NT2/D1 (cell line): ENCODE measurements at regions not wholly inside any gene's neighbourhood (a gene's known extent, or its start where the extent isn't known, plus 50 kb on each side); places are given as distances from the start of the nearest gene placed in this dataset.

Experiments used
- DNase-seq: peaks from one replicate; pipeline ENCODE4 v3.0.0-alpha.2; 2011; ENCODE audit warnings: low read depth, low spot score
- H3K27me3 ChIP-seq: 2 replicates; pipeline ENCODE4 v1.6.0; 2011; ENCODE audit warnings: mild to moderate bottlenecking; ENCODE audit not compliant: insufficient read length, insufficient read depth
- H3K36me3 ChIP-seq: 2 replicates; pipeline ENCODE4 v1.6.1; 2011; ENCODE audit warnings: mild to moderate bottlenecking, low read length, mixed read lengths; ENCODE audit not compliant: insufficient read depth, insufficient read length
- H3K4me1 ChIP-seq: 2 replicates; pipeline ENCODE4 v1.5.1; 2011; ENCODE audit not compliant: insufficient read depth, insufficient read length
- H3K4me3 ChIP-seq: 2 replicates; pipeline ENCODE4 v1.5.1; 2011; ENCODE audit warnings: low read depth; ENCODE audit not compliant: insufficient read length
- H3K9ac ChIP-seq: 2 replicates; pipeline ENCODE4 v1.6.0; 2011; ENCODE audit warnings: low read depth; ENCODE audit not compliant: insufficient read length
- H3K9me3 ChIP-seq: 2 replicates; pipeline ENCODE4 v1.5.1; 2011; ENCODE audit warnings: mild to moderate bottlenecking, low read length; ENCODE audit not compliant: insufficient read depth
- SUZ12 ChIP-seq: IDR thresholded peaks from 2 replicates; pipeline ENCODE4 v1.6.1; 2011; ENCODE audit not compliant: insufficient read length, insufficient read depth; ENCODE audit errors: extremely low read depth
- YY1 ChIP-seq: IDR thresholded peaks from 2 replicates; pipeline ENCODE4 v1.6.1; 2011; ENCODE audit not compliant: insufficient read length, insufficient read depth
- ZNF274 ChIP-seq: IDR thresholded peaks from 2 replicates; pipeline ENCODE4 v1.6.1; 2011; ENCODE audit warnings: mild to moderate bottlenecking, low read depth, low read length

DNA sequence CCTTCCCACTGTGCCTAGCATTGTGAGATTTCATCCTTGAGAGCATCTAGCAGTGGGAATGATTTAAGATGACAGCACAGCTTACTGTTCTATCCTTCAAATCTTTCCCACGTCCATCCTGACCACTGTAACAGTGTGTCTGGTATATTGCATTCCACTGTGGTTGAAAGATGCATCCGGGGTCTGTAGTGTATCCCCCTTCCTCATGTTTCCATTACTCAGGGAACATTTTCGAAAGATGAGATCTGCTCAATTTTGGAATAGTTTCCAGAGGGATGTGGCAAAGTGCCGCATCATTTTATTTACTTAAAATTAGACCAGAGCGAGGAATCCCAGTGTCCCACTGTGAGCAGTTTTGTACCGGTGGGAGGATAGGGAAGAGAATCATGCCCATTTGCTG lies 407.1 kb upstream of the PAPPA start:
- no peaks in the 10 kb centered on the region for H3K9me3 ChIP-seq
- no peaks in the 10 kb centered on the region for H3K27me3 ChIP-seq
- no peak for DNase-seq
- no peaks in the 10 kb centered on the region for H3K36me3 ChIP-seq
- no peak overlapping the region for H3K9ac ChIP-seq
- no peak overlapping the region for H3K4me3 ChIP-seq
- no peaks in the 10 kb centered on the region for H3K4me1 ChIP-seq
- TF ChIP-seq ZNF274: no peak
- TF ChIP-seq SUZ12: no peak
- no peak for TF ChIP-seq YY1

DNA sequence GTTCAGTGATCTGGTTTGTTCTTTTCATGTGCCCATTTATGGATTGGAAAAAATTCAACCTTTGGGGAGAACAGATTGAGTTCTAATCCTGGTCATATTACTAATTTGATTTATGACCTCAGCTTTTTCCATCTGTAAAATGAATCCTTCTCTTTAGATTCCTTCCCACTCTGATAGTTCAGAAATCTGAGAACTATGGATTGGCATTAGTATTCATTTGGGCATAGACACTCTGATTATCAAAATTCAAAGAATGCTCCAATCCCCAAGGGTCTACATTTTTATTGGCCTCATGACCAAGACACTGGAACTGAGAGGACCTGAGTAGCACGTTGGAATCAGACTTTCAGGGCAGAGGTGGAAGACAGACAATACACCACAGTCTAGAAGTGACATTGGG lies 405.9 kb upstream of the PAPPA start:
- H3K4me3 ChIP-seq: no peak overlapping the region
- no peaks in the 10 kb centered on the region for H3K27me3 ChIP-seq
- H3K36me3 ChIP-seq: no peaks in the 10 kb centered on the region
- H3K9ac ChIP-seq: no peak overlapping the region
- DNase-seq: no peak
- H3K9me3 ChIP-seq: no peaks in the 10 kb centered on the region
- no peaks in the 10 kb centered on the region for H3K4me1 ChIP-seq
- TF ChIP-seq ZNF274 (no peak), YY1 (no peak), SUZ12 (no peak)

DNA sequence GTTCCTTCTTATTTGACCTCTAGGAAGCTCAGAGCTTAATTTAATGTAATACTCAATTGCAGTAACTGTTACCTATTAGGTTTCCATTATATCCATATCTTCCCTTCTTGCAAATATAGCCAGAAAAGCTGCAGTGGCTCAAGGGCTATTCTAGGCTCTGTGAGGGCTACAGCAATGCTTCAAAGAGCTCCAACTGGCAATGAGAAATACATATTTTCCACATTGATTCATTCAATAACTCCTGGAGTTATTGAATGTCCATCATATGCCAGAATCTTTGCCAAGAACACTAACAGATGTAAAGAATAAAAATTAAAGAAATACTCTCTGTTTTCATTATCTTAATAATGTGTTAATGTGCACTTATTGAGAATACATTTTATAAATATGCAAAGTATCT lies 396.9 kb upstream of the PAPPA start:
- Histone ChIP-seq H3K4me1 (no peaks in the 10 kb centered on the region), H3K9me3 (no peaks in the 10 kb centered on the region), H3K4me3 (no peak overlapping the region), H3K9ac (no peak overlapping the region), H3K36me3 (no peaks in the 10 kb centered on the region), H3K27me3 (no peaks in the 10 kb centered on the region)
- no peak for DNase-seq
- no peak for TF ChIP-seq SUZ12
- no peak for TF ChIP-seq ZNF274
- no peak for TF ChIP-seq YY1

DNA sequence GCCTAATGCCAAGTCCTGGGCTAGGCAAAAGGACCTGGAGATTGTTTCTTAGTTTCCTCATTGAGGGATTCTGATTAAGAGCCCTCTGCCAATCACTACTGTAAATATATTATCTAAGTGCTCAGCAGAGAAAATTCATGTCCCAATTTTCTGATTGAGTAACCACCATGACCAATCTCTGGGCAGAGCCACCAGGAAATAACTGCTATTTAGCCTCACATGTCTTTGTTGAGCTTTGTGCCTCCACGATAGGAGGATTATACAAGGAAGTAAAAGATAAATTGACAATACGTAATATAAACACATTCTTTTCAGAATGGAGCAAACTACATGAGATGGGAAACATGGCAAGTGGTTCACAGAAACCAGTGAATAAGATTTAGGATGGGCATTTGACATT lies 396.1 kb upstream of the PAPPA start:
- H3K9me3 ChIP-seq: no peaks in the 10 kb centered on the region
- TF ChIP-seq YY1: no peak
- TF ChIP-seq SUZ12: no peak
- no peak for TF ChIP-seq ZNF274
- H3K27me3 ChIP-seq: no peaks in the 10 kb centered on the region
- no peak overlapping the region for H3K4me3 ChIP-seq
- H3K9ac ChIP-seq: no peak overlapping the region
- H3K4me1 ChIP-seq: no peaks in the 10 kb centered on the region
- DNase-seq: no peak
- no peaks in the 10 kb centered on the region for H3K36me3 ChIP-seq

DNA sequence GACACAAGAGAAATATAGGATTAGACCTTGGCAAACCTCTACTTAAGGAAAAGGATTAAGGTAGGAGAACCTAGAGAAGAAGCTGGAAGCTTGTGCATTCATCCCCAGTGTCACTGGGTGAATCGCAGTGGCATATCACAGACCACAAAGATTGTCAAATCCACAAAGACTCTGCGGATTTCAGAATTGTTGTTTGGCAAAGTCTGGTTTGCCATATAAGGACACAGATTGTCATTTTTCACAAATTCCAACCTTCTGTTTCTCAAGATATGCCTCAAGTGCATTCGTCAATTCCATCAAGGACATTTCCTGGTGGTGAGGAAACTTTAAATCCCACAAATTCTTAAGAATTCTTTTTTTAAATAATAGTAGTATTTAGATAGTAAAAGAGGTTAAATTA lies 395.1 kb upstream of the PAPPA start:
- Histone ChIP-seq H3K36me3 (no peaks in the 10 kb centered on the region), H3K4me1 (no peaks in the 10 kb centered on the region), H3K9ac (no peak overlapping the region), H3K4me3 (no peak overlapping the region), H3K27me3 (no peaks in the 10 kb centered on the region), H3K9me3 (no peaks in the 10 kb centered on the region)
- DNase-seq: no peak
- TF ChIP-seq YY1 (no peak), SUZ12 (no peak), ZNF274 (no peak)

DNA sequence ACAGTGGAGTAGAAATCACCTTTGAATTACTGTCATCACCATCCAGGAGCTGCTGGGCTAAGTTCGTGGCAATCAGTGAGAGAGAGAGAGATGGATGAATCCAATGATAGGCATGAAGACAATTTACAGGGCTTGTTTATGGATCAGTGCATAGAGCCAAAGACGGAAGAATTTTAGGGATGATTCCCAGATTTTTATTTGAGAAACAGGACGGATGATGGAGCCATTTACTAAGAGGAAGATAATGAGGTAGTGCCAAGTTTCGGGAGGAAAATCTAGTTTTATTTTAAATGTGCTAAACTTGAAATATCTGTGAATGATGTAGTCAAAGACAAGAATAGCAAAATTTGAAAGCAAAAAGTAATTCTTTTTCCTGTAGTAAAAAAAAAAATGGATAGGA lies 394.2 kb upstream of the PAPPA start:
- Histone ChIP-seq H3K4me1 (no peaks in the 10 kb centered on the region), H3K4me3 (no peak overlapping the region), H3K9ac (no peak overlapping the region), H3K27me3 (no peaks in the 10 kb centered on the region), H3K9me3 (no peaks in the 10 kb centered on the region), H3K36me3 (no peaks in the 10 kb centered on the region)
- TF ChIP-seq YY1 (no peak), SUZ12 (no peak), ZNF274 (no peak)
- no peak for DNase-seq

DNA sequence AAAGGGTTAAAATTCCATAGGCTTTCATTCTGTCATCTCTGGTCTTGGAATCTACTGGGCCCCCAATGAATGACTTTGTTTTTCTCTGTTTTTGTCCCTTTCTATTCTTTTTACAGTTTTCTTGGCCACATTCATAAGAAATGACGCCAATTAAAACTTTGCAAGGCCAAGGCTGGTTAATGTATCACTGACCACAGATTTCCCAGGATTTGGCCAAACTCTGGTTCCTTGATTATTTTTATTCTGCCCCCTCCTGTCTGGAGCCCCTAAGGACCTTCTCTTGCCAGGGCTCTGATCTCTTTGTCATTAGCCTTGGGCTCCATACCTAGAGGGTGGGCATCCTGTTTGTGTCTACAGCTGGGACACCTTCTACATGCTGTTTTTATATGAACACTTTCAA lies 388.9 kb upstream of the PAPPA start:
- no peaks in the 10 kb centered on the region for H3K4me1 ChIP-seq
- TF ChIP-seq YY1 (no peak), ZNF274 (no peak), SUZ12 (no peak)
- H3K9ac ChIP-seq: no peak overlapping the region
- no peaks in the 10 kb centered on the region for H3K27me3 ChIP-seq
- no peaks in the 10 kb centered on the region for H3K9me3 ChIP-seq
- DNase-seq: no peak
- H3K4me3 ChIP-seq: no peak overlapping the region
- H3K36me3 ChIP-seq: no peaks in the 10 kb centered on the region

DNA sequence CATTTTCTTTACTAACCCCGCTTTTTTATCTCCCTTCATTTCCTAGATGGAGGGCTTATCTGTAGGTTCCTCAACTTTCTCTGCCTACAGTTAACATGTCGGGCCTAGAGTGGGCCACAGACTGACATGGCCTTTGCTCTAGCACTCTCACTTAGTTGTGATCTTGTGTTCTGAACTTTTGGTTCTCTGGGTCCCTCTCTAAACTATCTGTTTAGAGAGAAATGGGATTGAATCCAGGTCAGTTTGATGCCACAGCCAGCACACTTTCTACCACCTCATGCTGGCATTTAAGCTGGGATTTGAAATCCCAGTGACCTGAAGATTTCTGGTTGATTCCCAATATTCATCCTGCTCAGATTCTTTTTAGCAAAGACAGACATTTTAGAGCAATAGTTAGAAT lies 388.5 kb upstream of the PAPPA start:
- TF ChIP-seq SUZ12 (no peak), ZNF274 (no peak), YY1 (no peak)
- H3K27me3 ChIP-seq: no peaks in the 10 kb centered on the region
- no peaks in the 10 kb centered on the region for H3K4me1 ChIP-seq
- no peak overlapping the region for H3K4me3 ChIP-seq
- H3K9ac ChIP-seq: no peak overlapping the region
- no peaks in the 10 kb centered on the region for H3K9me3 ChIP-seq
- DNase-seq: no peak
- H3K36me3 ChIP-seq: no peaks in the 10 kb centered on the region
